Activated CD4-positive, alpha-beta T cell treated with anti-CD3 and anti-CD28 coated beads for 4 hours (primary cell): ENCODE measurements at regions not wholly inside any gene's neighbourhood (a gene's known extent, or its start where the extent isn't known, plus 50 kb on each side); places are given as distances from the start of the nearest gene placed in this dataset.

Source experiments
- DNase-seq, 2 donors: peaks; one replicate each; pipeline ENCODE4 v3.0.0-alpha.2; 2020

DNA sequence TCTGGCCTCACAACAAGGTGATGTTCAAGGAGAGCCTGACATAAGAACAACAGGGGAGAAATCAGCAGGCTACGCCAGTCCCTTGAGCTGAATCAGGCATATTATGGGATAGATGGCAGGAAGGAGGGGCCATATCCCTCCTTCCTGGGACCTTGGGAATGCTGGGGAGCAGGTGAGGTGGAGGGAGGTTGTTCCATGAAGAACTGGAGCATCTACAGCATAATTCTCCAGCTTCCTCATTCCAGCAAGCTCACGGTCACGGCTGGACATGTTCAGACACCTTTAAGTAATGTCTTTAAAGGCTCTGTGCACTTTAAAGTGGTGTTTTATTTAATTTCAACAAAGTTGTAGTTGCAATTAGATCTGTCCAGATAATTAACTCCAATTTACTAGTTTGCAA, 780.5 kb downstream of the TYW1 start:
- DNase-seq: no peak

DNA sequence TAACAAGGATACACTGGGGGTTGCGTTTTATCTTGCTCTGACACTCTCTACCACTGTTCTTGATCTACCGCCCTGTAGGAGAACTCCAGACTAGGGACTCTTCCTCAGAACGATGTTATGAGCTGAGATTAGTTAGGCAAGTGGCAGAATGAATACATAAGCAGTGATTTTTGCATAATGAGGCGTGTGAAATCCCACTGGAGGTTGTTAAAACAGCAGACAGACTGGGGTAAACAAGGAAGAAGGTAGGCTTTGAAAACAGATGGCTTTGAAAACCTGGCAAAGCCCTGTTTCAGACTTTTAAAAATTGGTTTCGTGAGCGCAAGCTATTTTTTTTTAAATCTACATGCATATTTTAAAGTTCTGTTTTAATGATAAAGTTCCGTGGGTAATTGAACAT, 785.2 kb downstream of the TYW1 start:
- DNase-seq: no peak

GRCh38 chr7:67786021-67786420, 789.4 kb downstream of the TYW1 start:
- no peak for DNase-seq

- DNase-seq: no peak
These were observed 792.0 kb downstream of the TYW1 start for GRCh38 chr7:67788669-67789068.

DNA sequence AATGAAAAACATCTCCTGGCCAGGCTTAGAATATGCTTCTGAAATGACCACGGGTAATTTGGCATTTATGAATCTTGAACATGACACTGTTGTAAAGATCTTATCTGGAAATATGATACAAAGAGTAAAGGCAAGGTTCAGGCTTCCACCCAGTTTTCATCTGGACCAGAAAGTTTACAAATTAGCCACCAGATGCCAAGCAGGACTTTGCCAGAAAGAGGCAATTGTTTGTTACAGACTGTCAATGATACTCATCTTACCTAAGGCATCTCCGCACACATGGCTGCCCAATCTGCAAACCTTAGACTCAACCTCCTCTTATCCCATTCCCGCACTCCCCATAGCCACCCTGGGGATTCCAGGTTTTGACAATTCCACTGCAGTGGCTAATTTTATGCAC, 795.3 kb downstream of the TYW1 start:
- DNase-seq: no peak

- DNase-seq: no peak
These were observed 797.9 kb downstream of the TYW1 start for GRCh38 chr7:67794544-67794943.

DNA sequence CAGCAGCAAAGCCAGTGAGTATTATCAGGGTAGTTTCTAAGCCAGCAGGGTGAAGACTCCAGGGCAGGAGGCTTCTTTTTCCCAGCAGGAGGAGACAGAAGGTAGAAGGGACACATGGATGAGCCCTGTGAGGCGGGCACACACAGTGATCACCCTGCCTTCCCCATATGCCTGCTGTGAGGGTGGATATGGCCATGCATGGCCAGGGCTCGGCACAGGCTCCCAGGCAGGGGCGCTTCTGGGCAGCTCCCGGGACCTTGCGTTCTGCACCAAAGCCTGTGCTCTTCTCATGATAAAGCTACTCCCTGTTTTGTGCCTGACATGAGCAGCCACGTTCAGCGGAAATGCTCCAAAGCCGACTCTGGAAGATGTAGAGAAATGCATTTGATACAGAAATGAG, 807.2 kb downstream of the TYW1 start:
- no peak for DNase-seq

GRCh38 chr7:67805921-67806471, 809.4 kb downstream of the TYW1 start:
- no peak for DNase-seq

DNA sequence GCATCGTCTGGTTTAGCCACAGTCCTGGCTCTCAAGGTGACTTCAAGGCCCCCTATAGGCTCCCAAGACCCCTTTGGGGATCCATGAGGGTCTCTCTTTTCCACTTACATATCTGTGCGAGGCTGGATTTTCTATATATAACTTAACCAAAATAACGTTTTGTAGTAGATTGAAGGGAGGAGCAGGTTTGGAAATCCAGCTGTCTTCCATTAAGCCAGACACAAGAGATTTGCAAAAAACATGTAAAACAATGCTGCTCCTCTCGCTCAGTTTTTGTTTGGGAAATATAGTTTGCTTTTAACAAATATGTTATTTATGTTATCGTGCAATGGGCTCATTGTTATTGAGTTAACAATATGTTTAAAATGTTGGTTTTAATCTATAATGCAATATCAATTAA, 811.2 kb downstream of the TYW1 start:
- DNase-seq: no peak

- DNase-seq: no peak
These were observed 813.0 kb downstream of the TYW1 start for GRCh38 chr7:67809586-67809985.

DNA sequence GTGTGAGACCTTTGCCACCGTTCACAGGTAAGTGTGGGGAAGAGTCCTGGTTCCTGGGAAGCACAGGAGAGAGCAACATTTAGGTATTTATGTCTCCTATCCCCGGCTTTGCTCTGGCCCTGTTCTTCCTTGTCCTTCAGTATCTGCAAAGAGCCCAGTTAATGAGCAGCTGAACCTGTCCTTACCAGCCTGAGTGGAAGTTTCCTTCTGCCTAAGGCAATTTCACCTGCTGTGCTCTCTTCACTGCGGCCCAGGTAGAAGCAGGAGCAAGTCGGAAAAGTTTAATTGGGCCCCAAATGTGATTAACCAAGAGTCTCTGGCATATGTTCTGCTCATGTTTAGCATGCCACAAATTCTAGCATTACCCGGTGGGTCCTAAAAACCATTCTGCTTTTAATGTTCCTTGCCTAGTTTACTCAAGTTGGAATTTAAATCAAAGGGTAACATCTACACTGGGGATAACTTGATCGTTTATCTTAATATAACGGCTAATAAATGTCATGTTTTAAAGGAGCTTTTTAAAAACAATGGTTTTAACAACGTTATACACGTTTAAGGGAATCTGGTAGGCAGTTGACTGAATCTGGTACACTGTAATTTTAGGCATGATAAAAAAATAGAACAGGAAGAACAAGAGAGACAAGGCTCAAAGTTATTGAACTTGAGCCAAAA, 817.1 kb downstream of the TYW1 start:
- DNase-seq: no peak

DNA sequence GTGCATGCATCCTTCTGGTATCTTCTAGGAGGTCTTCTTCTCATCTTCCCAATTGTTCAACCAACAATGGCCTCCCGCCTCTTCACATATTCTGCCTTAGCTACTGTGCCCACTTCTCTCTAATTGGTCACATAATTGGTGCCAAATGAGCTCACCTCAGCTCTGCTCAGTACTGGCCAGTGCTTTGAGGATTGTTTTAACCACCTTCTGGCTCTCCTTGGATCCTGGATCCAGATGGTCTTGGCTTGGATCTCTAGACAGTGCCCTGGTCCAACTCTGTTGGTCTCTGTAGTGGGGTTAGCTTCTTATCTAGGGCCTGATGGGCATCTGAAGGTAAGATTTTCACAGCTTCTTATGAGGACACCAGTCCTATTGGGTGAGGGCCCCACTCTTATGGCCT, 820.8 kb downstream of the TYW1 start:
- DNase-seq: no peak

- DNase-seq: no peak
These were observed 824.5 kb downstream of the TYW1 start for GRCh38 chr7:67821116-67821515.

- no peak for DNase-seq
These were observed 826.7 kb downstream of the TYW1 start for GRCh38 chr7:67823345-67823744.

DNA sequence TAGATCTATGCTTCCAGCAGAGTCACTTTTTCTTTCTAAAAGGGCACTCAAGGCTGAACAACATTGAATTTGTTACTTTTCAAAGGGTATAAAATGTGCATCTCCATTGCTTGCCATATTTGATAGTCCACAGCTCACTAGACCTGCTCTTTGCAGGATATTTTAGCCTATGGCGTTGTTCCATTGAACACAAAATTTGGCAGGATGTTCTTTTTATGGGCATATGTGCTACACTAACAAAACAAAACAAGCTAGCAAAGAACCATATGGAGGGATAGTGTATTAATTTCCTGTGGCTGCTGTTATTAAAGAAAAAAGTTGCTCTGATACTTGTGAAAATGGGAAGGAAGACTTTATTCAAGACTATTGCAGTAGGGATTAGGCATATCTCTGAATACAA, 828.7 kb downstream of the TYW1 start:
- no peak for DNase-seq

GRCh38 chr7:67841896-67842295, 845.3 kb downstream of the TYW1 start:
- DNase-seq: no peak

DNA sequence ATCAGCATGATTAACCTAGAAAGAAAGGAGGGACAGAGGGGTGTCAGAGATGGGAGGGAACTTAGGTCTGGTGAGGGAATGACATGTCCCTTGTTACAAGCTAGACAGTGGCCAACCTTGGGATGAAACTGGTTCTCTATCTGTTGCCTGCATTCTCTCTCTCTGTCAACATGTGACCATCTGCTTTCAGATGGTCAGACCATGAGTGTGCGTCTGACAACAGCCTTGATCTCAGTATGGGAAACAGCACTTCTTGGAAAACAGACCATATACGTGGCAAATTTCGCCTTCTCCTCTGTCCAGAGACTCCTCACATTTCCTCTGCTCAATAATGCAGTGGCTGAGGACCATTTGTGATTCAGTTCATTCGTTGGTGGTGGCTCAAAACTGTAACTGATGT, 845.9 kb downstream of the TYW1 start:
- DNase-seq: no peak

GRCh38 chr7:67843001-67843565, 846.5 kb downstream of the TYW1 start:
- no peak for DNase-seq

DNA sequence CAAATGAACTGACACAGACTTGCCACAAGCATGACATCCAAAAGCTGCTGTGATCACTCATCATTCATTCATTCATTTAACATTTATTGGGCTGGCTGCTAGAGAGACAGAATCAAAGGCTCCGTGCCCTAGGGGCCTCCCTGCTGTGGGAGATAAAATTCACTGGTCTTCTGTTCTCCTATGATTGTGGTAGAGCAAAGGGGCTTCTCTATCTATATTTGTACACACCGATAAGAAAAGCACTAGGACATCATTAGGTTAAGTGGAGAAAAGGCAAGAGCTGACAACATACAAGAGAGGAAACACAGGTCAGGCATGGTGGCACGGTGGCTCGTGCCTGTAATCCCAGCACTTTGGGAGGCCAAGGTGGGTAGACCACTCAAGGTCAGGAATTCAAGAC, 847.0 kb downstream of the TYW1 start:
- no peak for DNase-seq

GRCh38 chr7:67847092-67847787, 850.6 kb downstream of the TYW1 start:
- DNase-seq: no peak

DNA sequence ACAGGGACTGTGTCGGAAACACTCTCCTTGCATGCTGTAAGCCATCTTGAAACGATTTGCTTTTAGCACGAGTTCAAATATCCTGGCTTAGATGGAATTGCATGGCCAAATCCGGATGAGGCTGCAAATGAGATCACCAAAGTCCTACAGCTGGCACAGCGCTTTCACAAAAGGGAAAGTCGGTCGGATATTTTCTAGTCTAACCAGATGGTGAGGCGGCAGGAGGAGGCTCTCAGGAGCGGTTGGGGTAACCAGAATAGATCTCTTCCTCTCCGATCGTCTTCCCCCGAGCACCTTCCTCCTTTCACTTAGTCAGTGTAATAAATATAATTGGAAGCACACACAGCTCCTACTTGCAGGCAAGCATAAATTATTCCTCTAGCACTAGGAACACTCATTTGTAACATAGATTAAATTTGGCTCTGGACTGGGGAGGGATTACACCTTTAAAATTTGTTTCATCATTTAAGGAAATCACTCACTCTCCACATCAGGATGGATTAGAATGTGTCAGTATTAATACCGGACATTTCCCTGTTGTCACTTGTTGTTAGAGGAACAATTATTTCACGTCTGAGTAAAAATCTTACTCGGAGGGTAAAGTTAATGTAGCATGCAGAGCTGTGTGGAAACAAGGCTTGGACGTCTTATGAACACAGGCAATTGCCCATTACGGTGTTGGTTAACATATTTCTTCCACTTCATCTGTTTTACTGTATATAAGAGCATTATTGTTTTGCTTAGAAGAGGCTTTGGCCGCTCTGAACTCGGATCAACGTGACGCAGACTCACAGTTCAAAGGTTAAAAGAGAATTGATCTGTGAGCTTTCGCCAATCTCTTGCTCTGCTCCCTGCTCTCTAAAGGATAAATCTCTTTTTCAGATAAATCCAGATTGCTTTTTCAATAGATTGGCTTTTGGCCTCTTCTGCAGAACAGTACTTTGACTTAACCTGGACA, 857.9 kb downstream of the TYW1 start:
- DNase-seq: no peak

- DNase-seq: no peak
These were observed 858.7 kb downstream of the TYW1 start for GRCh38 chr7:67855322-67855721.

GRCh38 chr7:67856046-67856445, 859.4 kb downstream of the TYW1 start:
- DNase-seq: no peak
